PFSK-1 (cell line): ENCODE measurements at regions not wholly inside any gene's neighbourhood (a gene's known extent, or its start where the extent isn't known, plus 50 kb on each side); places are given as distances from the start of the nearest gene placed in this dataset.

Experiments
- FOXP2 ChIP-seq: optimal IDR thresholded peaks from 2 replicates; pipeline ENCODE3; 2011; ENCODE audit warnings: borderline replicate concordance, control low read depth, inconsistent platforms; ENCODE audit not compliant: insufficient read depth; ENCODE audit errors: extremely low read length, extremely low read depth
- POLR2AphosphoS5 ChIP-seq: IDR thresholded peaks from 2 replicates; pipeline ENCODE4 v1.6.1; 2012; ENCODE audit warnings: low read depth, mild to moderate bottlenecking, control low read depth, low read length, moderate library complexity
- SIN3A ChIP-seq: IDR thresholded peaks from 2 replicates; pipeline ENCODE4 v1.6.1; 2012; ENCODE audit warnings: mild to moderate bottlenecking, low read length, moderate library complexity, borderline replicate concordance; ENCODE audit not compliant: insufficient read depth
- TAF1 ChIP-seq: IDR thresholded peaks from 2 replicates; pipeline ENCODE4 v1.6.1; 2012; ENCODE audit warnings: low read length, control low read depth, borderline replicate concordance; ENCODE audit not compliant: insufficient read depth
- TF ChIP-seq, protein P1 (sequence below), 2 experiments: IDR thresholded peaks; 2 replicates each; pipeline versions ENCODE4 v1.6.1 to v1.8.0; 2011 to 2012; ENCODE audit warnings: low read depth in 2 of 2, low read length in 2 of 2, control low read depth in 1 of 2, inconsistent platforms in 1 of 2, mild to moderate bottlenecking in 1 of 2, moderate library complexity in 1 of 2; ENCODE audit not compliant: insufficient read depth in 1 of 2

DNA sequence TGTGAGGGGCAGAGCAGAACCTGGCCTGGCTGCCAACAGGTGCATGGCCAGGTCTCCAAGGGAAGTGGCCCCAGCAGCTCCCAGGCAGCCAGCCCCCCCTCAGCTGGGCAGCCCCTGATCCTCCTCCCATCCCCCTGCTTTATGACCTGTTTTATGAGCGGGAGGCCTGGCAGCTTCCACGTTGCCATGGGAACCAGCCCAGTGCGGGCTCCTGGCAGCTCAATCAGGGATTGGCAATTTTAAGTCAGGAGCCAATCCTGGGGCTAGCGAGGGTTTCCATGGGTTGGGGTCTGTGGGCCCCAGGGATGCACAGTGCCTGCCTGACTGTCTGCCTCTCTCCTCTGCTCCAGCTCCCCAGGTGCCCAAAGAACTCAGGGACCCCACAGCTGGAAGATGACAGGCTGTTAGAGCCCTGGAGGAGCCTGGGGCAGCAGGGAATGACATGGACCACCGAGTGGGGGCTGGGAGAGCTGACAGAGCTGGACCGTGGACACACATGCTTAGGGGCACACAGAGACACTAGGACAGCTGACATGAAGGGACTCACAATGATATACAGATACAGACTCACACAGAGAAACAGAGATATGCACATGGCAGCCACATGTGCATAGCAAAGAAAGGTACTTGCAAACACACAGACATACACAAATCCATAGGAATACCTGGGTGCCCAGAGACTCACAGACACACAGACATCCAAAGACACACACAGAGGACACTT is 56.5 kb upstream of the SIRPA start:
- TF ChIP-seq TAF1 (no peak), POLR2AphosphoS5 (no peak), SIN3A (no peak), FOXP2 (no peak)
- TF ChIP-seq, protein P1, sequence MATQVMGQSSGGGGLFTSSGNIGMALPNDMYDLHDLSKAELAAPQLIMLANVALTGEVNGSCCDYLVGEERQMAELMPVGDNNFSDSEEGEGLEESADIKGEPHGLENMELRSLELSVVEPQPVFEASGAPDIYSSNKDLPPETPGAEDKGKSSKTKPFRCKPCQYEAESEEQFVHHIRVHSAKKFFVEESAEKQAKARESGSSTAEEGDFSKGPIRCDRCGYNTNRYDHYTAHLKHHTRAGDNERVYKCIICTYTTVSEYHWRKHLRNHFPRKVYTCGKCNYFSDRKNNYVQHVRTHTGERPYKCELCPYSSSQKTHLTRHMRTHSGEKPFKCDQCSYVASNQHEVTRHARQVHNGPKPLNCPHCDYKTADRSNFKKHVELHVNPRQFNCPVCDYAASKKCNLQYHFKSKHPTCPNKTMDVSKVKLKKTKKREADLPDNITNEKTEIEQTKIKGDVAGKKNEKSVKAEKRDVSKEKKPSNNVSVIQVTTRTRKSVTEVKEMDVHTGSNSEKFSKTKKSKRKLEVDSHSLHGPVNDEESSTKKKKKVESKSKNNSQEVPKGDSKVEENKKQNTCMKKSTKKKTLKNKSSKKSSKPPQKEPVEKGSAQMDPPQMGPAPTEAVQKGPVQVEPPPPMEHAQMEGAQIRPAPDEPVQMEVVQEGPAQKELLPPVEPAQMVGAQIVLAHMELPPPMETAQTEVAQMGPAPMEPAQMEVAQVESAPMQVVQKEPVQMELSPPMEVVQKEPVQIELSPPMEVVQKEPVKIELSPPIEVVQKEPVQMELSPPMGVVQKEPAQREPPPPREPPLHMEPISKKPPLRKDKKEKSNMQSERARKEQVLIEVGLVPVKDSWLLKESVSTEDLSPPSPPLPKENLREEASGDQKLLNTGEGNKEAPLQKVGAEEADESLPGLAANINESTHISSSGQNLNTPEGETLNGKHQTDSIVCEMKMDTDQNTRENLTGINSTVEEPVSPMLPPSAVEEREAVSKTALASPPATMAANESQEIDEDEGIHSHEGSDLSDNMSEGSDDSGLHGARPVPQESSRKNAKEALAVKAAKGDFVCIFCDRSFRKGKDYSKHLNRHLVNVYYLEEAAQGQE (IDR thresholded peaks at IDR 0.05; ENCODE audit: insufficient read depth in 1 of 2, low read depth in 2 of 2, low read length in 2 of 2), result no peak

DNA sequence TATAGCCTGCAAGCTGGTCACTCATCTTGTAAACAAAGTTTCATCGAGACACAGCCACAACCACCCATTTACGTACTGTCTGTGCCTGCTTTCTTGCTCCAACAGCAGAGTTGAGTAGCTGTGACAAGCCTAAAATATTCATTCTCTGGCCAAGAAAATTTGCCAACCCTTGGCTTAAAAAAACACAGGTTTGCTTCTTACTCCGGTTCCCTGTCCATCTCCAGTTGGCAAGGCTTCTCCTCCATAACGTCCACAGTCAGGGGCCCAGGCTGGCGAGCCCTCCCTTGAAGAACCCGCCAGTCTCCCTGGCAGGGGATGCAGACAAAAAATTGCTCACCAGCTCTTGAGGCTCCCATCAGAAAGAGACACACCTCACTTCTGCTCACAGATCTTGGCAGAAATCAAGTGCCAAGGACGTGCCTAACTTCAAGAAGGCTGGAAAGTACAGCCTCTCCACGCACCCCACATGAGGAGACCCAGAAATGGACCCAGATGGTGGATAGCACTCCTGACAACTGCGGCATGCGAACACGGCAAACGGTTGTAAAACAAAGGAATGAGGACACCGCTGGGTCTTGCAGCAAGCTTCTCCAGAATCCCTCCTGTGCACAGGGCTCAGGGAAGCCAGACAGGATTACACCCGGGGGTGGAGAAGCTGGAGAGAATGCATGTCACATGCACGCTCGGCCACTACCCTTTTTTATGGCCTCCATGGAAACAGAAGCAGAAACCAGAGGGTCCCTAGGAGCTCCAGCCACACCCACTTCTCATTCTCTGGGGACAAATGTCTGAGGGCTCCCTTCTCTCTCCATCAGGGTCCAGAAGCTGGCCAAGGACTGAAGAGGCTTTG is 59.8 kb upstream of the SIRPA start:
- TF ChIP-seq FOXP2, result no peak
- TF ChIP-seq POLR2AphosphoS5, result no peak
- no peak for TF ChIP-seq SIN3A
- TF ChIP-seq, protein P1 (IDR thresholded peaks at IDR 0.05; ENCODE audit: insufficient read depth in 1 of 2, low read depth in 2 of 2, low read length in 2 of 2), result no peak
- TF ChIP-seq TAF1, result no peak

- no peak for TF ChIP-seq SIN3A
Observed at GRCh38 chr20:1833728-1834726, 61.2 kb upstream of the SIRPA start.

DNA sequence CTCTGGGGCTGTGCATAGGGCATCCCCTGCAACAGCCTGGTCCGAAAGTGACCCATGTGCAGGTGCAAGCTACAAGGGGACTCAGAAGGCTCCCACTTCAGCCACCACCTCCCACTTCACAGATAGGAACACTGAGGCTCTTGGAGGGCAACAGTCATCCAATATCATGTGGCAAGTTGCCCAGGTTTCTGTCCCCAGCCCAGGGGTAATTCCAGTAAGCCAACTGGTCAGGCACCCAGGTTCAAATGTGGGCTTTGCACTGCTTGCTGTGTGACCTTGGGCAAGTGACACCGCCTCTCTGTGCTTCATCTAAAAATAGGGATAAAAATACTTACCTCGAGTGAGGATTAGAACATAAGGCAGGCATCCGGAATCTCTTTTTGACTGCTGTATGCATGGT is 62.0 kb upstream of the SIRPA start:
- TF ChIP-seq TAF1, result no peak
- TF ChIP-seq POLR2AphosphoS5, result no peak

- TF ChIP-seq FOXP2 (no peak), TAF1 (no peak), SIN3A (no peak), POLR2AphosphoS5 (no peak)
- TF ChIP-seq, protein P1 (IDR thresholded peaks at IDR 0.05; ENCODE audit: insufficient read depth in 1 of 2, low read depth in 2 of 2, low read length in 2 of 2), result no peak
Observed at GRCh38 chr20:1832634-1833033, 62.6 kb upstream of the SIRPA start.
